ENCODE measurements at regions not wholly inside any gene's neighbourhood (a gene's known extent, or its start where the extent isn't known, plus 50 kb on each side); places are given as distances from the start of the nearest gene placed in this dataset.

DNA sequence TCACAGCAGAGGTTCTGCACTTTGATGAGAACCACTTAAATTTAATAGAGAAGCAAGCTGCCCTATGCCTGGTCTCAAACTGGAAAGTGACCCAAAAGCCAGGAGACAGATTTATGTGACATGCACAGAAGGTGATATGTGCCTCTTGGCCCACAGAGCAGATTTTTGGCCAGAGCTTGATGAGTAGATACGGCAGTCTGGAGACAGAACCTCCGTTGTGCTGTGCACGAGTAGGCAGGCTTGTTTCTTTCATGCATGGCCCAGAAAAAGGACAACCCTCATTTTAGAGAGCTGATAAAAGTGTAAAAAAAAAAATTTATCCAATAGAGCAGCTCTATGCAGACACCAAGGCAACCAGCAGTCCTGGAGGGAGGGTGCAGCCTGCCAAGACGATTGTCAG is 423.1 kb downstream of the CNTN6 start:
- ATAC-seq (replicated peaks in 1 of 2) (no peak), DNase-seq (no peak)
- H3K27ac Mint-ChIP-seq = no peak overlapping the region
- H3K27me3 Mint-ChIP-seq (ENCODE audit: low read depth) = no peaks in the 10 kb centered on the region
- H3K36me3 Mint-ChIP-seq (ENCODE audit: insufficient read depth in 2 of 2) = no peaks in the 10 kb centered on the region
- no peaks in the 10 kb centered on the region for H3K4me1 Mint-ChIP-seq (ENCODE audit: low read depth)
- H3K4me3 Mint-ChIP-seq = no peak overlapping the region
- H3K9me3 Mint-ChIP-seq = peaks cover 3 to 4% of the 10 kb centered on the region in 2 donors

- Mint-ChIP-seq H3K9me3 (peaks cover 7 to 9% of the 10 kb centered on the region in 2 donors), H3K27ac (no peak overlapping the region), H3K27me3 (ENCODE audit: low read depth) (no peaks in the 10 kb centered on the region), H3K4me1 (ENCODE audit: low read depth) (no peaks in the 10 kb centered on the region), H3K4me3 (no peak overlapping the region), H3K36me3 (ENCODE audit: insufficient read depth in 2 of 2) (peaks cover 0 to 1% of the 10 kb centered on the region in 2 donors)
- no peak for DNase-seq
- ATAC-seq (replicated peaks in 1 of 2) = no peak
Measured at GRCh38 chr3:1527786-1528185, 435.0 kb downstream of the CNTN6 start.

DNA sequence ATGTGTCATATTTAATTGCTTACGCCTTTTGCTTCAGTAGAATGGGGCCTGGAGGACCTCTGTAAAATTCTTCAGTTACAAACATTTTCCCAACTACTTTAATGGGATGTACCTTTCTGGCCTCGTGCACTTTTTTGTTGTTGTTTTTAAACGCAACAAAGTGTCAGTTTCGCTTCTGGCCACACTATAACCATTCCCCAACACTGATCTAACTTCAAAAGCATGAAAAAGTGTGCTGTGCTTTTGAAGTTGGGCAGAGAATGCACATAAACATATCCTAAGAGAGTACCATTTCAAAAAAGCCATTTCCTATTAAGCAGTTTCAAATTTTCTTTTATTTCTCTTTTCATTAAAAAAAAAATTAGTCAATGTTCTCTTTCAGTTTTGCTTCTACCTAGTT is 435.8 kb downstream of the CNTN6 start:
- no peak for DNase-seq
- H3K36me3 Mint-ChIP-seq (ENCODE audit: insufficient read depth in 2 of 2) = peaks cover 0 to 1% of the 10 kb centered on the region in 2 donors
- no peak overlapping the region for H3K4me3 Mint-ChIP-seq
- no peaks in the 10 kb centered on the region for H3K27me3 Mint-ChIP-seq (ENCODE audit: low read depth)
- no peak overlapping the region for H3K27ac Mint-ChIP-seq
- H3K9me3 Mint-ChIP-seq = peaks cover 3 to 9% of the 10 kb centered on the region in 2 donors
- ATAC-seq (replicated peaks in 1 of 2) = no peak
- H3K4me1 Mint-ChIP-seq (ENCODE audit: low read depth) = no peaks in the 10 kb centered on the region

DNA sequence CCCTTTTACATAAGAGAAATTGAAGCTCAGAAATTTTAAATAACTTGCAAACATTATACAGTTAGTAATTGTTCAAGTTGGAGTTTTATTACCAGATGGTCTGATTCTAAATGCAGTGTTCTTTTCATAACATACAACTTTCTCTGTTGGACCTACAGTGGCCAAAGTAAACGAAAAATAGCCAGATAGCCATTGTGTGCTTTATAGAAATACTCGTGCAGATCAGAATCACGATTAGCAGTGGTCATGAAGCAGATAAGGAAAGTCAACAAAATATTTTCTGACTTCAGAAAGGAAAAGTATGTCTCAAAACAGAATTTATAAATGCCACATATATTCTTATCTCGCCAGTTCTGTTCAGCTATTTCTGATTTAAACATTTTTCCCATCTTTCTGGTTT is 436.9 kb downstream of the CNTN6 start:
- peaks cover 8 to 14% of the 10 kb centered on the region in 2 donors for H3K9me3 Mint-ChIP-seq
- H3K27me3 Mint-ChIP-seq (ENCODE audit: low read depth) = no peaks in the 10 kb centered on the region
- H3K4me1 Mint-ChIP-seq (ENCODE audit: low read depth) = no peaks in the 10 kb centered on the region
- no peak for DNase-seq
- no peak overlapping the region for H3K27ac Mint-ChIP-seq
- H3K4me3 Mint-ChIP-seq = no peak overlapping the region
- no peak for ATAC-seq (replicated peaks in 1 of 2)
- peaks cover 0 to 1% of the 10 kb centered on the region in 2 donors for H3K36me3 Mint-ChIP-seq (ENCODE audit: insufficient read depth in 2 of 2)

GRCh38 chr3:1531981-1532380 is 439.2 kb downstream of the CNTN6 start:
- Mint-ChIP-seq H3K27me3 (ENCODE audit: low read depth) (no peaks in the 10 kb centered on the region), H3K36me3 (ENCODE audit: insufficient read depth in 2 of 2) (no peaks in the 10 kb centered on the region), H3K27ac (no peak overlapping the region), H3K4me3 (no peak overlapping the region), H3K4me1 (ENCODE audit: low read depth) (no peaks in the 10 kb centered on the region), H3K9me3 (peaks cover 9 to 18% of the 10 kb centered on the region in 2 donors)
- DNase-seq = no peak
- ATAC-seq (replicated peaks in 1 of 2) = no peak

DNA sequence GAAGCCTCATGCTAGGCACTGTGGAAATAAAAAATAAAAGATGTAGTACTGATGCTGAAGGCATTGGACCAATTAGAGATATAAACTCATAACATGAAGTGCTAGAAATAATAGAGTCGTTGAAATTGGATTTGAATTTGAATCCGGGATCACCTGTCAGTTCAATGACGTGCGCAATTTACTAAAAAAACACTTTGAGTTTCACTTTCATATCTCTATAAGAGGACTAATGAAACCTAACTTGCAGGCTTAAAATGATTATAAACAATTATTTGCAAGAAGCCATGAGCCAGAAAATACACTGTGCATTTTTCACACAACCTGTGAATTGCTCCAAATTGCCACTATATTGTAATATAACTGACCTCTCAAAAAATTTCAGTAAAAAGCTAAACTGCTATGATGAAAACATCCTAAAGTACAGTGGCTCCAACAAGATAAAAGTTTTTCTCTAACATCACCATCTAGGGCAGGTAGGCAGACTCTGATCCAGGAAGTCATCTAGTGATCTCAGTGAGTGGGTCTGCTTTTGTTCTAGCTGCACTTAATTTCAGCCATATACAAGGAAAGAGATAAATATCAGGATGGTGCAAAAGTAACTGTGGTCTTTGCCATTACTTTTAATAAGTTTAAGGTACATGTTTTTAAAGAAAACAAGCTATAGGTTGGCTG is 440.2 kb downstream of the CNTN6 start:
- ATAC-seq (replicated peaks in 1 of 2) (no peak), DNase-seq (no peak)
- H3K9me3 Mint-ChIP-seq = peaks cover 12 to 17% of the 10 kb centered on the region in 2 donors
- H3K4me1 Mint-ChIP-seq (ENCODE audit: low read depth) = no peaks in the 10 kb centered on the region
- no peaks in the 10 kb centered on the region for H3K36me3 Mint-ChIP-seq (ENCODE audit: insufficient read depth in 2 of 2)
- H3K27ac Mint-ChIP-seq = no peak overlapping the region
- no peak overlapping the region for H3K4me3 Mint-ChIP-seq
- H3K27me3 Mint-ChIP-seq (ENCODE audit: low read depth) = no peaks in the 10 kb centered on the region

DNA sequence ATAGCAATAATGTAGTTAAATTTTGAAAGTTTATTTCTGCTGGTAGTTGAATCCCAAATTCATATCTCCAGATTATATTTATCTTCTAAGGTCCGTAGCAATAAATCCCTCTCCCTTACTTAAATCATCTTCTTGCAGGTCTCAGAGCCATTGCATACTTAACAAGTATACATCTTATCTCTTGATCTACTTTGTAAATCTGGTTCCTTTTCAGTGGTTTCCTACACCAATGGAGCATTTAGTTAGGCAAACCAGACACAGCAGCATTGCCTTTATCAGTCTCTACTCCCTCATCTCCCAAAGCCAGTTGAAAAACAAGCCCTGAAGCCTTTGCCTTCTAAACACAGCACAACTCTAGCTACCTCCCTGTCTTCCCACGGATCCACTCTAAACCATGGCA is 440.9 kb downstream of the CNTN6 start:
- H3K27me3 Mint-ChIP-seq (ENCODE audit: low read depth) = no peaks in the 10 kb centered on the region
- H3K9me3 Mint-ChIP-seq = peaks cover 13 to 15% of the 10 kb centered on the region in 2 donors
- H3K36me3 Mint-ChIP-seq (ENCODE audit: insufficient read depth in 2 of 2) = no peaks in the 10 kb centered on the region
- H3K27ac Mint-ChIP-seq = no peak overlapping the region
- no peaks in the 10 kb centered on the region for H3K4me1 Mint-ChIP-seq (ENCODE audit: low read depth)
- ATAC-seq (replicated peaks in 1 of 2) (no peak), DNase-seq (no peak)
- H3K4me3 Mint-ChIP-seq = no peak overlapping the region

DNA sequence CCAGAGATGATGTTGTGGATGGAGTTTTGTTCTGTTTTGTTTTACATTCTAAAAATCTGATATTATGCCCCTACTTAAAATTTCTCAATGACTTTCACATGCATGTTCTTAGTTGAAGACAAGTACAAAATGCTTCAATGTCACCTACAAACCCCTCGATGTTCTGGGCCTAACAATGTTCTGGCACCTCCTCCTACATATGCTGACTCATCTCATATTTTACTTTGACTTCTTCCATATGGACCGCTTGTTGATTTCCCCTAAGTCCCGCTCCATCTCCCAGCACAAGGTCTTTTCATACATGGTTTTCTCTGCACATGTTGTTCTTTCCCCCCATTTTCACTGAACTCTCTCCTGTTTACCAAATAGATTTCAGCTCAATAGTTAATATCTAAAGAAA is 441.4 kb downstream of the CNTN6 start:
- H3K27me3 Mint-ChIP-seq (ENCODE audit: low read depth) = no peaks in the 10 kb centered on the region
- no peaks in the 10 kb centered on the region for H3K4me1 Mint-ChIP-seq (ENCODE audit: low read depth)
- H3K9me3 Mint-ChIP-seq = peaks cover 16 to 19% of the 10 kb centered on the region in 2 donors
- ATAC-seq (replicated peaks in 1 of 2) (no peak), DNase-seq (no peak)
- no peak overlapping the region for H3K4me3 Mint-ChIP-seq
- no peaks in the 10 kb centered on the region for H3K36me3 Mint-ChIP-seq (ENCODE audit: insufficient read depth in 2 of 2)
- H3K27ac Mint-ChIP-seq = no peak overlapping the region

DNA sequence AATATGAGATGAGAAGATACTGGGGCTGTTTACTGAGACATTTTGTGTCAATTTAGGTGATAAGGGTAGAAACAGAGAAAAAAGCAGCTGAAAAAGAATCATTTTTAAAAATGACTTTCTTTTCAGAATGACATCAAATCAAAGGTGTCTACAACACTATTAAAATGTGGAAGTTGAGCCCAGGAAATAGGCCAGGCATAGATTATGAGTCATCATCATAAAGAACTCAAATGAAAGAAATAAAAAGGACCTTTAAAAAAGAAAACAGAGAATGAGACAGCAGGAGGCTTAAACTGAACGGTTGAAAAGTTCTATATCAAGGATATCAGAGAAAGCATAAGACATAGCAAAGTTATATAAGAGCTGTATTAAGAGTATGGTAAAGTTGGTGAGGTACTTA is 442.5 kb downstream of the CNTN6 start:
- Mint-ChIP-seq H3K36me3 (ENCODE audit: insufficient read depth in 2 of 2) (no peaks in the 10 kb centered on the region), H3K4me1 (ENCODE audit: low read depth) (no peaks in the 10 kb centered on the region), H3K27ac (no peak overlapping the region), H3K9me3 (peaks cover 16 to 19% of the 10 kb centered on the region in 2 donors), H3K27me3 (ENCODE audit: low read depth) (no peaks in the 10 kb centered on the region), H3K4me3 (no peak overlapping the region)
- ATAC-seq (replicated peaks in 1 of 2) = no peak
- no peak for DNase-seq

- Mint-ChIP-seq H3K9me3 (peaks cover 6 to 7% of the 10 kb centered on the region in 2 donors), H3K36me3 (ENCODE audit: insufficient read depth in 2 of 2) (no peaks in the 10 kb centered on the region), H3K4me1 (ENCODE audit: low read depth) (no peaks in the 10 kb centered on the region), H3K27me3 (ENCODE audit: low read depth) (no peaks in the 10 kb centered on the region), H3K4me3 (no peak overlapping the region), H3K27ac (no peak overlapping the region)
- no peak for DNase-seq
- ATAC-seq (replicated peaks in 1 of 2) = no peak
Measured at GRCh38 chr3:1540686-1541085, 447.9 kb downstream of the CNTN6 start.

DNA sequence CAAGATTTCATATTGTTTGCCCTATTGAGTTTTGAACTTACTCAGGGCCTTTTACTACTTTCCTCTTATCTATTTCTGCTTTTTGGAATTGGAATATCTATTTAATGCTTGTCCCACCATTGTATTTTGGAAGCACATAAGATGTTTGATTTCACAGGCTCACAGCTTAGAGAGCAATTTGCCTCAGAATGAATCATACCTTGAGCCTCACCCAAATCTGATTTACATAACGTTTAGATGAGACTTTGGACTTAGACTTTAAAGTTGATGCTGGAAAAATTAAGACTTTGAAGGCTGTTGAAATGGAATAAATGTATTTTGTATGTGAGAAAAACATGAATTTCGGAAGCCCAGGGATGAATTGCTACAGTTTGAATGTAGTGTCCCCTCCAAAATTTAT is 458.9 kb downstream of the CNTN6 start:
- Mint-ChIP-seq H3K4me3 (no peak overlapping the region), H3K27me3 (ENCODE audit: low read depth) (no peaks in the 10 kb centered on the region), H3K27ac (no peak overlapping the region), H3K36me3 (ENCODE audit: insufficient read depth in 2 of 2) (no peaks in the 10 kb centered on the region), H3K9me3 (peaks cover 5 to 10% of the 10 kb centered on the region in 2 donors), H3K4me1 (ENCODE audit: low read depth) (no peaks in the 10 kb centered on the region)
- DNase-seq = no peak
- ATAC-seq (replicated peaks in 1 of 2) = no peak

GRCh38 chr3:1552831-1553230 is 460.0 kb downstream of the CNTN6 start:
- DNase-seq = no peak
- ATAC-seq (replicated peaks in 1 of 2) = no peak
- H3K36me3 Mint-ChIP-seq (ENCODE audit: insufficient read depth in 2 of 2) = no peaks in the 10 kb centered on the region

DNA sequence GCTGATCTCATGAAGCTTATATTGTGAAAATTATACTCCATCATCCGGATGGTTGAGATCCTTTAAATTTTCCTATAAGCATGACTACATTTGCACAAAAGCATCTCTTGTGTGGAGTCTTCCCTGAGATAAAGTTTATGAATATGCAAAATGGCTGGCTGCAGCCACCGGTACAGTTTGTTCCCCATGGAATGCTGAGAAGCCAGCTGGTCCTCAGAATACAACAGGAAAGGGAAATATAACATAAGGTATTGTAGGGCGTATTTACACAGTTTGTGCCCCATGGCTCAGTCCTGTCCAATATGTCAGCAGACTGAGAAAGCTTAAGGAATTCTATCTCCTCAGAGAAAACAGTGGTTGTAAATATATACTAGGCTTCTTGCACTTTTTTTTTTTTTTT is 468.6 kb downstream of the CNTN6 start:
- Mint-ChIP-seq H3K4me1 (ENCODE audit: low read depth) (no peaks in the 10 kb centered on the region), H3K27ac (no peak overlapping the region), H3K27me3 (ENCODE audit: low read depth) (no peaks in the 10 kb centered on the region), H3K9me3 (peaks cover 5 to 13% of the 10 kb centered on the region in 2 donors), H3K36me3 (ENCODE audit: insufficient read depth in 2 of 2) (no peaks in the 10 kb centered on the region), H3K4me3 (no peak overlapping the region)
- DNase-seq = no peak
- ATAC-seq (replicated peaks in 1 of 2) = no peak

More at GRCh38 chr3:1552831-1553230, 460.0 kb downstream of the CNTN6 start:
- H3K4me1 Mint-ChIP-seq (ENCODE audit: low read depth) = no peaks in the 10 kb centered on the region
- no peaks in the 10 kb centered on the region for H3K27me3 Mint-ChIP-seq (ENCODE audit: low read depth)
- no peak overlapping the region for H3K27ac Mint-ChIP-seq
- H3K4me3 Mint-ChIP-seq = no peak overlapping the region
- H3K9me3 Mint-ChIP-seq = peaks cover 5 to 10% of the 10 kb centered on the region in 2 donors

GRCh38 chr3:1571736-1572135 is 478.9 kb downstream of the CNTN6 start:
- no peak overlapping the region for H3K27ac Mint-ChIP-seq
- peaks cover 0 to 2% of the 10 kb centered on the region in 2 donors for H3K36me3 Mint-ChIP-seq (ENCODE audit: insufficient read depth in 2 of 2)
- DNase-seq = no peak
- H3K9me3 Mint-ChIP-seq = peaks cover 7% of the 10 kb centered on the region in 2 donors
- no peaks in the 10 kb centered on the region for H3K27me3 Mint-ChIP-seq (ENCODE audit: low read depth)
- no peaks in the 10 kb centered on the region for H3K4me1 Mint-ChIP-seq (ENCODE audit: low read depth)
- H3K4me3 Mint-ChIP-seq = no peak overlapping the region
- ATAC-seq (replicated peaks in 1 of 2) = no peak
